ENCODE measurements at regions not wholly inside any gene's neighbourhood (a gene's known extent, or its start where the extent isn't known, plus 50 kb on each side); places are given as distances from the start of the nearest gene placed in this dataset.

DNA sequence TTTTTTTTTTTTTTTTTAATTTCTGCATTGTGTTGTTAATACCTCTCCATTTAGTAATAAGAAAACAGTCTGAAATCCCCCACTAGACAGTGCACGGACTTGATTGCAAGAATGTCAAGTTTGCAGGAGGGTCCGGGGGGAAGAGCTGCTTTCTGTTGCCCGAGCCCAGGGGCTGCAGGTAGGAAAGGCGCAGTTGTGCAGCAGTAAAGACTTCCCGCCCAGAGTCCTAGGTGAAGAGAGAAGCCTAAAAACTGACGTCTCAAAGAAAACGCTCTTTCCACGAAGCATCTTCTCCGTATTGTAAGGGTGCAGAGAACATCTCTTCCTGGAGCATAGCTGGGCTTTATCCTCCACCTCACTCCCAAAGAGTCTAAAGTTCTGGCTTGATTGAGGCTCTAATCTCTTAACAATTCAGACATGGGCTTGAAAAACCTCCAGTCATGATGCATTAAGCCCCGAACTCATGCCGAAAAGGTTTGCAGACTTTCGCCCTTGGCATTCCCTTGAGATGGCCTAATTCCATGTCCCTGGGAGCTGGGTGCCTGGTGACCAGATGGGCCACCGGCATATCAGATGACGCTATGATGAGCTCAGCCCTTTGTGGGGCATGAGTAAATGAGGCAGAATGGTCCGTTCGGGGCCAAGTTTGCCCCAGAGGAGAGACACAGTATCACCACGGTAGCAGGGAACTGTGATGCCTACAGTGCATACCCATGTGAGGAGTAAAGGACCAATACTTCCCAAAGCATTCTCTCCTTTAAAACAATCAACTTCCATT is 436.2 kb upstream of the ZFHX3 start:
- DNase-seq (ENCODE audit: low read depth in 1 of 2, low spot score in 1 of 2), result no peak

- DNase-seq (ENCODE audit: low read depth in 1 of 2, low spot score in 1 of 2), result no peak
Observed at GRCh38 chr16:73483076-73483791, 435.3 kb upstream of the ZFHX3 start.

- no peak for DNase-seq (ENCODE audit: low read depth in 1 of 2, low spot score in 1 of 2)
Observed at GRCh38 chr16:73482310-73482709, 434.4 kb upstream of the ZFHX3 start.

GRCh38 chr16:73480381-73480780 is 432.5 kb upstream of the ZFHX3 start:
- DNase-seq (ENCODE audit: low read depth in 1 of 2, low spot score in 1 of 2), result no peak

- DNase-seq (ENCODE audit: low read depth in 1 of 2, low spot score in 1 of 2), result no peak
Observed at GRCh38 chr16:73473713-73474112, 425.8 kb upstream of the ZFHX3 start.

- no peak for DNase-seq (ENCODE audit: low read depth in 1 of 2, low spot score in 1 of 2)
Observed at GRCh38 chr16:73464834-73465233, 416.9 kb upstream of the ZFHX3 start.

- no peak for DNase-seq (ENCODE audit: low read depth in 1 of 2, low spot score in 1 of 2)
Observed at GRCh38 chr16:73459586-73459985, 411.7 kb upstream of the ZFHX3 start.

- DNase-seq (ENCODE audit: low read depth in 1 of 2, low spot score in 1 of 2), result no peak
Observed at GRCh38 chr16:73457851-73458250, 409.9 kb upstream of the ZFHX3 start.

- no peak for DNase-seq (ENCODE audit: low read depth in 1 of 2, low spot score in 1 of 2)
Observed at GRCh38 chr16:73448970-73449369, 401.0 kb upstream of the ZFHX3 start.

DNA sequence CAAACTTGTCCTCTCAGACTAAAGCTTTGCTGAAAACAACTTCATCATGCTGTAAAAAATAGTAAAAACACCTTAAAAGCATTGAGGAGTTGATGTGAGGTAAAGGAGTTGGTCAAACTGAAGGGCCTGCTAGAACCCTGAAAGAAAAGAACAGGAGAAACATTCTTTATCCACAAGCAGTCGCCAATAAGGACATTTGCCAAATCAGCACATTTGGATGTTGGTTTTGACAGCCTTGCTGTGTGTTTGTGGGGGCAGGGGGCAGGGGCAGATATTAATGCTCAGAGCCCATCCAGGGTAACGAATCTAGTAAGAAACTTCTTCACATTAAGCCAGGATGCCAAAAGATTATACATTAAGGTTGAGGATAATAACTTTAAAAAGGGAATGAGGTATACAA is 399.9 kb upstream of the ZFHX3 start:
- DNase-seq (ENCODE audit: low read depth in 1 of 2, low spot score in 1 of 2), result no peak

DNA sequence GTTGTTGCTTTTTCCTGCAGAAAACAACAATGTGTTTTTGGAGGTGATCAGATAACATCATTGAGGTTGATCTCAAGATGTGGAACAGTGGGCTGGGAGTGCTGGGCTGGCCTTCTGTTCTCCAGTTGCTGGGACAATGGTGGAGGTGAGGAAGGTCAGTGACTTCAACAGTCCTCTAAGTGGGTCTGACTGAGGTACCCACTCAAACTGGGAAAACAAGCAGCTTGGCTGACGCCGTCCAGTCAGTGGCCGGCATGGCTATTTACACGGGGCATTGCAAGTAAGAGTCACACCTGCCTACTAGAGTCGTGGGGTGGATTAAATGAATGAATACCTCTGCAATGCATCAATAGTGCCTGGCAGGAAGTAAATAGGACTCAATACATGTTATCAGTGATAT is 386.7 kb upstream of the ZFHX3 start:
- no peak for DNase-seq (ENCODE audit: low read depth in 1 of 2, low spot score in 1 of 2)

DNA sequence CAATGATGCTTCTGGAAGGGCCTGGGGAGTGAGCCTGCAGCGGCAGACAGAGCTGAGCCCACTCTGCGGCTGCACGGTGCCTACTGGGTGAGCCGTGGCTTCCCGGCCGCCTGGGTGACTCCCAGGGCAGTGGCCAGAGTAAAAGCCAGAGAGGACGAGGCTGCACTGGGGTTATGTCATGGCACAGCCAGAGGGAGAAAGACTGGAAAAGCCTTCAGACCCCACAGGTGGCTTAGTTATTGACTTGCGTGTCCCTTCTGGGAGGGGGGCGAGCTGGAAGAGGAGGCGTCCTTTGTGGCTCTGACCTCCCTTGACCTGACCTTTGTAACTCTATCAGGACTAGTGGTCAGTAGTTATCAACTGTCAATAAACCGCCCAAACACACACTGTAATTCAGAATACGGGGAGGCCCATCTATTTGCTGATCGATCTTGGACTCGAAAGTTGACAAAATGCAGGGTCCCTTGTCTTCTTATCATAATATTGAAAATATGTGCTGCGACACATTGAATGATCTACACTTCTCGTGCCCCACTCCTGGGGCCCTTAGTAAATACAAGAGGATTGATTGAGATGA is 385.9 kb upstream of the ZFHX3 start:
- no peak for DNase-seq (ENCODE audit: low read depth in 1 of 2, low spot score in 1 of 2)

DNA sequence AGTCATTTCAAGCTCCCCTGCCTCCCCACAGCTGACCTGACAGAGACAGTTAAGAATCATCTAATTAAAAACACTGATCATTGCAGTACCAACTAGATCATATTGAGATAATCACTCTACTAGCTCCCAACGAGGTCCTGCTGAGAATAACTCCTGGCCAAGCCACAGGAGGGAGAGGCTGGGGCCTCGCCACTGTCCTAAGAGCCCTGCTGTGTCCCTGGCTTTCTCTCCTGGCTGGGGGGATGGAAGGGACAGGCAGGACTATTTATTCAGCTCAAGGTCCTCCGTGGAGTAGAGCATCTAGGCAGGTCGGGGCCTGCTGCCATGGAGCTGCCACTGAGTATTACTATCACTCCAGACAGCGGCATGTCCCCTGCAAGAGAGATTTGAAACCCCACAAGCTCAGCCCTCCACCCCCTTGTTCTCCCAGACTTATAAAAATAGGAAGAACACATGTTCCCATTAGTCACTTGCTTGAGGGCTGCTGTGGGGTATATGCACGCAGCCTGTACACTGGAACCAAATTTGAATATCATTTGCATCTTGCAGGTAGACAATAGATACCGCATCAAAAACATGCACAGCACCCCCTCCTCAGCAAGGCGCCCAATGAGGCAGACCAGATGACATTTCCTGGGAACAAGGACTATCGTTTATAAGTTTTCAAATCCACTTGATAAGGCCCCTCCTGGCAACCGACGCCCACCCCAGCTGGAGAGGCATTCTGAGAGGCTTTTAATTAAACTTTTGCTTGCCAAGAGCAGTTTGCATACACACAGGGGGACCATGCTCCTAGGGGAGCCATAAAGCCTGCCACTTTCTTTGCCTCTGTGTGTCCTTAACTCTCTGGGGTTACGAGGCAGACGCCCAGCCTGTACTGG is 385.2 kb upstream of the ZFHX3 start:
- DNase-seq (ENCODE audit: low read depth in 1 of 2, low spot score in 1 of 2), result no peak

DNA sequence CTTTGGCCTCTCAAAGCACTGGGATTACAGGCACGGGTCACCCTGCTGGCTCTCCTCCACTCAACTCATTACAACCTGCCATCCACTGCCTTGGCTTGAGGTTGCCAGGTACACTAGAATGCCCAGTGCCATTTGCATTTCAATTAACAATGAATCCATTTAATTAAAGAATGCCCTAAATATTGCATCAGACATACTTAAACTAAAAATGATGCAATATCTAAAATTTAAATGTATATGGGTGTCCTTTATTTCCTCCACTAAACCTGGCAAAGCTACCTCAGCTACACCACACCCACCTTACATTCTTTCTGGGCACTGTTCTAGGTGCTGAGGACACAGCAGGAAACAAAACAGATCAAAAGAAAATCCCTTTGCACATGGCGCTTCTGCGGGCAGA is 382.2 kb upstream of the ZFHX3 start:
- DNase-seq (ENCODE audit: low read depth in 1 of 2, low spot score in 1 of 2), result no peak

GRCh38 chr16:73428121-73428520 is 380.2 kb upstream of the ZFHX3 start:
- DNase-seq (ENCODE audit: low read depth in 1 of 2, low spot score in 1 of 2), result no peak

DNA sequence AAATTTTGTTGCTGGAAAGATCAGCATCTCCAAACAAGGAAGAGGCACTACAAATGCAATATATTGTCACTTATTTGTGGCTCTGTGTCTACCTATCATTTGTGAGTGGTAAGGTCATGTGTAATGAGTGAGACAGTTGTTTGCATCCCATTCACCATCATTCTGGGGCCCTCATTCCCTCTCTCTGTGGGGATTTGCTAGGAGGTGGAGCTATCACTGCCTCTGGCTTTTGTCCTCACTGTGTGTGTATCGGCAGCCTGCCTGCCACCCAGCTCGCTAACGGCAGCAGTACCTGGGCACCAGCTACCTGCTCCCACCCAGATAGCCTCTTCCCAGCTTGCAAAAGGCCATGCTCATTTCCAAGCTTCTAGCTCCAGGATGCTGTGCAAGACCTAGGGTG is 379.2 kb upstream of the ZFHX3 start:
- DNase-seq (ENCODE audit: low read depth in 1 of 2, low spot score in 1 of 2), result no peak

DNA sequence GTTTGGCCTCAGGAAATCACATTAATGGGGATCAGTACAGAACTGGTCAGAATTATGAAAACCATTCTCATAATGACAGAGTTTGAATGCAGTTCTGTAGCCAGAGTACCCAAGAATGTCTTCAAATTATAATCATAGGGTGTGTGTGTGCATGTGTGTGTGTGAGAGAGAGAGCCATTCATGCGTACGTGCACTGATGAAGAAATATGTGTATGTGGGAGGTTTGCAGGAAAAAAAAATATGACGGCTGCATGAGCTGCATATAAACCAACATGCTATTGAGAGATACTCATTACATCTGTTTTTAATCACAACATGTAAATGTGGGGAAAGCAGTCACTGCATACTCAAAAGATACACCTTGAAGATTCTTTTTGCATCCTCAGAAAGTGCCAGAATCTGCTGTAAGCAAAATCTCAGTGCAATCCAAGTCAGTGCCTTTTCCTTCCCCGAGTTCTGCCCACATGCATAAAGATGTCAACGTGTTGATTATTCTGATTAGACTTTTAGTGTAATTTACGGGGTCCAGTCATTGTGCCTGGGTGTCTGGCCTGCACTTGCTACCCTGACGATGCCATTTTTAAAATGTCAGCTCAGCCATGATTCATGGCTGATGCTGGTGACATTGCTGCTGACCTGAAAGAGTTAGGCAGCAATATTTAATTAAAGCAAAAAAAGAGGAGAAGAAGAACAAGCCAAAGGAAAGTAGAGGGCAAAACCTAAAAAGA is 378.7 kb upstream of the ZFHX3 start:
- no peak for DNase-seq (ENCODE audit: low read depth in 1 of 2, low spot score in 1 of 2)

DNA sequence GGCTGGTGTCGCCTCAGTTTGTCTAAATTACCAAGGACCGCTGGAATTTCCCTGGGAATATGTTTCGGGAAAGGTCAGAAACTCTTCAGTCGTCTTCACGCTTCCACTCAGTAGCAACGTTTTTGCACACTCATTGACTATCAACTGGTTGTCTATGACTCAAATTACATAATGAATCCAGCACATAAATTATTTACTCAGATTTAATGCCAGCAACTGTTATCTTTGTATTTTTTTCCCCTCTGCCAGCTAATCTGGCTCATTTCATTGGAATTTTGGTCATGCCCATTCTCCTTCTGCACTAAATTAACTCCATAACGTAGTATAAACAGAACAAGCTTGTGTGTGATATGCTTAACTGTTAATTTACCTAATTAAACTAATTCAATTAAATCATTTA is 372.7 kb upstream of the ZFHX3 start:
- no peak for DNase-seq (ENCODE audit: low read depth in 1 of 2, low spot score in 1 of 2)

GRCh38 chr16:73420244-73420643 is 372.3 kb upstream of the ZFHX3 start:
- no peak for DNase-seq (ENCODE audit: low read depth in 1 of 2, low spot score in 1 of 2)

DNA sequence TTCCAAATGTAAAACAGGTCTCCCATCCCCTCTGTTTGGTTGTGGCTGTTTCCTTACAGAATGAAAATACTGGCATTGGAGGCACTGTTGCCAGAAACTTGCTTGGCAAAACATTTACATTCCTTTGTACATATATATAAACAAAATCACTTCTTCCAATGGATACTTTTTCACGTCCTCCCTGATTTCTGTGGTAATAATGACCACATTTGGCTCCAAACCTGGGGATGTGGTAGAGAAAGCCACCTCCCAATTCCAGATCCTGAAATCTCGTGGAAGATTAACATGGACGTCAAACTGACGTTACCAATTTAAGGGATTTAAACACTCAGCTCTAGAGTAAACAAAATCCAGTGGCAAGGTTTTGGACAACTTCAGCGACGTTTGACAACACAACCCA is 370.8 kb upstream of the ZFHX3 start:
- no peak for DNase-seq (ENCODE audit: low read depth in 1 of 2, low spot score in 1 of 2)

DNA sequence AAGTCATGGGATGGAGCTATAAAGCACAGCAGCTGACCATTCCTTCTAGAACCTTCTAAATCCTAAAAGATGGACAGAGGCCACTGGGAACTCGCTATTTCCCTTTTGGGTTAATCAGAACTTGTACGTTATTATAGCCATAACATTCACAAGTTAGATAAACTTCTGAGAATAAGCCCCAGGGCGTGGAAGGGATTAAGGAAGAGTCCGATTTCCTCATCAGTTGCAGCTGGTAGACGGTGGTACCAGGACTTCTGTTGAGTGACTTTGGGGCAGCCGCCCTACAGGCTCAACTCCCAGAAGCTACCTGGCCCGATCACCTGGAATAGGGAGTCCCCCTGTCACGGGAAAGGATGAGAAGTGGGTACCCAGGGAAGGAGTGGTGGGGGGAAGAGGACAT is 370.1 kb upstream of the ZFHX3 start:
- no peak for DNase-seq (ENCODE audit: low read depth in 1 of 2, low spot score in 1 of 2)

All from activated CD4-positive, alpha-beta T cell treated with anti-CD3 and anti-CD28 coated beads, Interleukin-2, amount 50 U/mL, for 24 hours (primary cell).